ENCODE measurements at regions not wholly inside any gene's neighbourhood (a gene's known extent, or its start where the extent isn't known, plus 50 kb on each side); places are given as distances from the start of the nearest gene placed in this dataset.

DNA sequence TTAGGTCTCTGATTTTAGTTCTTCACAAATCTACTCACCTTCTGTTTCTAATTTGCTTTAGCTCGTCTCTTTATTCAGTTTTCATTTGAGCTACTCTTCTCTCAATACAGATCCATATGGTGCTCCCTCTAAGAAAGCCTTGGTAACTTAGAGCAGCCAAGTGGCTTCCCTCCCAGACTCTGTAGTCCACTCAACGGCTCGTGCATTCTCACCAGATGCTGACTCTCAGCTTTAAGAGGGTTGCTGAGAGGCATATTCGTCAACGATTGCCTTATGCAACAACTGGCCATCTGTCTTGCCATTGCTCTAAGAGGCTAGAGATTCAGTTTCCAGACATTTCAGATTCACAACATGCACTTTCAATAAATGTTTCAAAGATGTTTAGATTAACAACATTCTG lies 785.8 kb upstream of the SLC10A2 start:
- TF ChIP-seq, protein P1, sequence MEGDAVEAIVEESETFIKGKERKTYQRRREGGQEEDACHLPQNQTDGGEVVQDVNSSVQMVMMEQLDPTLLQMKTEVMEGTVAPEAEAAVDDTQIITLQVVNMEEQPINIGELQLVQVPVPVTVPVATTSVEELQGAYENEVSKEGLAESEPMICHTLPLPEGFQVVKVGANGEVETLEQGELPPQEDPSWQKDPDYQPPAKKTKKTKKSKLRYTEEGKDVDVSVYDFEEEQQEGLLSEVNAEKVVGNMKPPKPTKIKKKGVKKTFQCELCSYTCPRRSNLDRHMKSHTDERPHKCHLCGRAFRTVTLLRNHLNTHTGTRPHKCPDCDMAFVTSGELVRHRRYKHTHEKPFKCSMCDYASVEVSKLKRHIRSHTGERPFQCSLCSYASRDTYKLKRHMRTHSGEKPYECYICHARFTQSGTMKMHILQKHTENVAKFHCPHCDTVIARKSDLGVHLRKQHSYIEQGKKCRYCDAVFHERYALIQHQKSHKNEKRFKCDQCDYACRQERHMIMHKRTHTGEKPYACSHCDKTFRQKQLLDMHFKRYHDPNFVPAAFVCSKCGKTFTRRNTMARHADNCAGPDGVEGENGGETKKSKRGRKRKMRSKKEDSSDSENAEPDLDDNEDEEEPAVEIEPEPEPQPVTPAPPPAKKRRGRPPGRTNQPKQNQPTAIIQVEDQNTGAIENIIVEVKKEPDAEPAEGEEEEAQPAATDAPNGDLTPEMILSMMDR (conservative IDR thresholded peaks at IDR 0.05; ENCODE audit: low read depth in 2 of 2): no peak
- TF ChIP-seq EZH2 (IDR thresholded peaks at IDR 0.05; ENCODE audit: low read depth, unreplicated experiment) (no peak), ZNF331 (CRISPR knock-in tag; IDR thresholded peaks at IDR 0.05; ENCODE audit: low read depth) (no peak), JUNB (IDR thresholded peaks at IDR 0.05; ENCODE audit: unreplicated experiment) (no peak)

All from GM23338 (cell line).